MM.1S (cell line): ENCODE measurements at regions not wholly inside any gene's neighbourhood (a gene's known extent, or its start where the extent isn't known, plus 50 kb on each side); places are given as distances from the start of the nearest gene placed in this dataset.
"Not testable (repeated sequence)": the region's sequence is repeated elsewhere in the genome, so short reads cannot be mapped to it uniquely, and the experiment has no call there.

Experiments
- CTCF ChIP-seq: fragments of 300-600 bp; sonication (generic); IDR thresholded peaks from 2 replicates; pipeline ENCODE4 v1.5.1; 2016; ENCODE audit warnings: antibody characterized with exemption, low read length, mixed read lengths
- EZH2 ChIP-seq: fragments of 300-600 bp; sonication (generic); optimal IDR thresholded peaks from 2 replicates; pipeline ENCODE3; 2017; ENCODE audit warnings: low read depth, mild to moderate bottlenecking, antibody characterized with exemption, low read length, mixed read lengths

- TF ChIP-seq CTCF, EZH2: not testable (repeated sequence)
These were observed 59.6 kb upstream of the SMARCAD1 start for GRCh38 chr4:94148052-94148451.
